NCI-H524 (cell line): ENCODE measurements at regions not wholly inside any gene's neighbourhood (a gene's known extent, or its start where the extent isn't known, plus 50 kb on each side); places are given as distances from the start of the nearest gene placed in this dataset.
"Not testable (repeated sequence)": the region's sequence is repeated elsewhere in the genome, so short reads cannot be mapped to it uniquely, and the experiment has no call there.

Experiments used
- DNase-seq, 2 experiments: peaks; one replicate each; lab custom pipeline; 2025; lab: John Stamatoyannopoulos, UW

- peak in 1 of 2 experiments; percentile 41 for DNase-seq
Measured at GRCh38 chr2:122061206-122061605, 305.8 kb downstream of the TSN start.

- no peak for DNase-seq
Measured at GRCh38 chr2:122061831-122062230, 306.4 kb downstream of the TSN start.

GRCh38 chr2:122062506-122062905 lies 307.1 kb downstream of the TSN start:
- no peak for DNase-seq

GRCh38 chr2:122063716-122064115 lies 308.3 kb downstream of the TSN start:
- no peak for DNase-seq

- no peak for DNase-seq
Measured at GRCh38 chr2:122070241-122070731, 314.8 kb downstream of the TSN start.

- no peak for DNase-seq
Measured at GRCh38 chr2:122072666-122073065, 317.2 kb downstream of the TSN start.

- no peak for DNase-seq
Measured at GRCh38 chr2:122074201-122074600, 318.8 kb downstream of the TSN start.

GRCh38 chr2:122075381-122075780 lies 319.9 kb downstream of the TSN start:
- no peak for DNase-seq

- DNase-seq, result no peak
Measured at GRCh38 chr2:122077114-122077513, 321.7 kb downstream of the TSN start.

GRCh38 chr2:122077771-122078170 lies 322.3 kb downstream of the TSN start:
- DNase-seq, result peak; percentile 93 to 94

- peak; percentile 86 to 93 for DNase-seq
Measured at GRCh38 chr2:122078451-122078850, 323.0 kb downstream of the TSN start.

GRCh38 chr2:122079844-122080243 lies 324.4 kb downstream of the TSN start:
- DNase-seq, result no peak

- DNase-seq, result no peak
Measured at GRCh38 chr2:122080316-122080715, 324.9 kb downstream of the TSN start.

- DNase-seq, result no peak
Measured at GRCh38 chr2:122080871-122081270, 325.4 kb downstream of the TSN start.

GRCh38 chr2:122081751-122082150 lies 326.3 kb downstream of the TSN start:
- DNase-seq, result peak; percentile 58 to 91

GRCh38 chr2:122083256-122084048 lies 328.0 kb downstream of the TSN start:
- peak in 1 of 2 experiments; percentile 7 for DNase-seq

GRCh38 chr2:122085672-122086071 lies 330.2 kb downstream of the TSN start:
- not testable (repeated sequence) for DNase-seq

GRCh38 chr2:122094557-122094956 lies 339.1 kb downstream of the TSN start:
- no peak for DNase-seq

- no peak for DNase-seq
Measured at GRCh38 chr2:122096761-122097160, 341.3 kb downstream of the TSN start.

GRCh38 chr2:122098306-122098705 lies 342.9 kb downstream of the TSN start:
- no peak for DNase-seq

- no peak for DNase-seq
Measured at GRCh38 chr2:122100346-122100745, 344.9 kb downstream of the TSN start.

GRCh38 chr2:122100756-122101155 lies 345.3 kb downstream of the TSN start:
- no peak for DNase-seq

- no peak for DNase-seq
Measured at GRCh38 chr2:122101319-122101718, 345.9 kb downstream of the TSN start.
